Fibroblast of pulmonary artery (primary cell): ENCODE measurements at regions not wholly inside any gene's neighbourhood (a gene's known extent, or its start where the extent isn't known, plus 50 kb on each side); places are given as distances from the start of the nearest gene placed in this dataset.

Experiments used
- DNase-seq: peaks from one replicate; pipeline ENCODE4 v3.0.0-alpha.2; 2010; ENCODE audit warnings: low read depth
- H3K4me3 ChIP-seq: replicated peaks from 2 replicates; pipeline ENCODE4 v1.5.1; 2011; ENCODE audit warnings: low read depth, mild to moderate bottlenecking, control low read depth, low read length, moderate library complexity
- TF ChIP-seq, protein P1 (sequence below): IDR thresholded peaks from 2 replicates; pipeline ENCODE4 v1.5.1; 2011; ENCODE audit warnings: mild to moderate bottlenecking, control low read depth, low read length, inconsistent platforms; ENCODE audit errors: missing control alignments

GRCh38 chr11:70496591-70497535 is 98.5 kb downstream of the CTTN start:
- TF ChIP-seq, protein P1, sequence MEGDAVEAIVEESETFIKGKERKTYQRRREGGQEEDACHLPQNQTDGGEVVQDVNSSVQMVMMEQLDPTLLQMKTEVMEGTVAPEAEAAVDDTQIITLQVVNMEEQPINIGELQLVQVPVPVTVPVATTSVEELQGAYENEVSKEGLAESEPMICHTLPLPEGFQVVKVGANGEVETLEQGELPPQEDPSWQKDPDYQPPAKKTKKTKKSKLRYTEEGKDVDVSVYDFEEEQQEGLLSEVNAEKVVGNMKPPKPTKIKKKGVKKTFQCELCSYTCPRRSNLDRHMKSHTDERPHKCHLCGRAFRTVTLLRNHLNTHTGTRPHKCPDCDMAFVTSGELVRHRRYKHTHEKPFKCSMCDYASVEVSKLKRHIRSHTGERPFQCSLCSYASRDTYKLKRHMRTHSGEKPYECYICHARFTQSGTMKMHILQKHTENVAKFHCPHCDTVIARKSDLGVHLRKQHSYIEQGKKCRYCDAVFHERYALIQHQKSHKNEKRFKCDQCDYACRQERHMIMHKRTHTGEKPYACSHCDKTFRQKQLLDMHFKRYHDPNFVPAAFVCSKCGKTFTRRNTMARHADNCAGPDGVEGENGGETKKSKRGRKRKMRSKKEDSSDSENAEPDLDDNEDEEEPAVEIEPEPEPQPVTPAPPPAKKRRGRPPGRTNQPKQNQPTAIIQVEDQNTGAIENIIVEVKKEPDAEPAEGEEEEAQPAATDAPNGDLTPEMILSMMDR: no peak
- DNase-seq: no peak
- no peak overlapping the region for H3K4me3 ChIP-seq

GRCh38 chr11:70497536-70498075 is 99.3 kb downstream of the CTTN start:
- H3K4me3 ChIP-seq: no peak overlapping the region
- TF ChIP-seq, protein P1: no peak
- DNase-seq: no peak

DNA sequence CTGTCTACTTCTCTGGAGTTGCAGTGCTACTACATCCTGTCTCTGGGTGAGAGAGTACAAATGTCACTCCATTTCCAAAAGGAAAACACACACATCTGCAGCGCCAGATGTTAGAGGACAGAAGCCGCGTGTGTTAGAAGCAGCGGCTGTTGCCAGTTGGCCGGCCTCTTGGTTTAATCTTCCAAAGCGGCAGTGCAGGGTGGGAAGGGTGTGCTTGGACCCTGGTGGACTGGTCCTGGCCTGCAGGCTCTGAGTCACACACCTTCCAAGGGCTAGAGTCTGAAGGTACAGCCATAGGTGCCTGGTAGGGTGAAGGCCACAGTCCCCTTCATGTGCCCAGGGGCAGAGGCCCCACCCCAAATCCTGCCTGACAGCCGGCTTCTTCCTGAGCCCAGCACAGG is 99.8 kb downstream of the CTTN start:
- no peak overlapping the region for H3K4me3 ChIP-seq
- TF ChIP-seq, protein P1: no peak
- no peak for DNase-seq

- TF ChIP-seq, protein P1: no peak
- DNase-seq: no peak
- H3K4me3 ChIP-seq: no peak overlapping the region
Observed at GRCh38 chr11:70498976-70499801, 100.9 kb downstream of the CTTN start.

- no peak overlapping the region for H3K4me3 ChIP-seq
- TF ChIP-seq, protein P1: no peak
- no peak for DNase-seq
Observed at GRCh38 chr11:70500076-70500847, 101.9 kb downstream of the CTTN start.
